Mesothelial cell of epicardium (in vitro differentiated cells): ENCODE measurements at regions not wholly inside any gene's neighbourhood (a gene's known extent, or its start where the extent isn't known, plus 50 kb on each side); places are given as distances from the start of the nearest gene placed in this dataset.

Experiments used
- DNase-seq, 2 experiments: peaks; one replicate each; pipeline ENCODE4 v3.0.0; 2021; ENCODE audit warnings: low spot score in 2 of 2; ENCODE audit not compliant: unreplicated experiment in 2 of 2
- H3K27ac Mint-ChIP-seq: 2 replicates; pipeline ENCODE4 v1.8.0; 2021; ENCODE audit warnings: mixed read lengths
- H3K27me3 Mint-ChIP-seq: 2 replicates; pipeline ENCODE4 v1.8.0; 2021; ENCODE audit warnings: low read depth, mixed read lengths
- H3K36me3 Mint-ChIP-seq: 2 replicates; pipeline ENCODE4 v1.8.0; 2021; ENCODE audit warnings: mixed read lengths
- H3K4me1 Mint-ChIP-seq: 2 replicates; pipeline ENCODE4 v1.8.0; 2021; ENCODE audit warnings: mixed read lengths
- H3K4me3 Mint-ChIP-seq: 2 replicates; pipeline ENCODE4 v1.8.0; 2021; ENCODE audit warnings: mild to moderate bottlenecking, moderate library complexity, mixed read lengths
- H3K9me3 Mint-ChIP-seq: 2 replicates; pipeline ENCODE4 v1.8.0; 2021; ENCODE audit warnings: mixed read lengths
- CTCF ChIP-seq: fragments of 200-600 bp; sonication (generic); IDR thresholded peaks from one replicate; pipeline ENCODE4 v1.5.0; 2021; ENCODE audit warnings: antibody characterized with exemption; ENCODE audit not compliant: unreplicated experiment

DNA sequence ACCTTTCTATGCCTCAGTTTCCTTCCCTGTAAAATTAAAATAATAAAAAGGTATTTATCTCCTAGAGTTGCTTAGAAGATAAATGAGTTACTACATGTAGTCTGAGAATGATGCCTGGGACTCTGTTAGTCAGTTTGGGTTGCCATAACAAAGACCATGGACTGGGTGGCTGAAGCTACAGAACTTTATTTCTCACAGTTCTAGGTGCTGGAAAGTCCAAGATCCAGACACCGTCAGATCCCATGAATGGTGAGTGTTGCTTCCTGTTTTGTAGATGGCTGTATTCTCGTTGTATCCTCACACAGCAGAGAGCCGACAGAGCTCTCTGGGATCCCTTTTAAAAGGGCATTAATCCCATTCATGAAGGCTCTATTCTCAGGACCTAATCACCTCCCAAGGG, 64.0 kb upstream of the LTA4H start:
- Mint-ChIP-seq H3K36me3 (no peaks in the 10 kb centered on the region), H3K9me3 (peaks cover 3% of the 10 kb centered on the region), H3K27ac (no peak overlapping the region), H3K27me3 (peaks cover 2% of the 10 kb centered on the region), H3K4me3 (no peak overlapping the region), H3K4me1 (peaks cover under 1% of the 10 kb centered on the region)
- no peak for DNase-seq
- no peak for TF ChIP-seq CTCF

DNA sequence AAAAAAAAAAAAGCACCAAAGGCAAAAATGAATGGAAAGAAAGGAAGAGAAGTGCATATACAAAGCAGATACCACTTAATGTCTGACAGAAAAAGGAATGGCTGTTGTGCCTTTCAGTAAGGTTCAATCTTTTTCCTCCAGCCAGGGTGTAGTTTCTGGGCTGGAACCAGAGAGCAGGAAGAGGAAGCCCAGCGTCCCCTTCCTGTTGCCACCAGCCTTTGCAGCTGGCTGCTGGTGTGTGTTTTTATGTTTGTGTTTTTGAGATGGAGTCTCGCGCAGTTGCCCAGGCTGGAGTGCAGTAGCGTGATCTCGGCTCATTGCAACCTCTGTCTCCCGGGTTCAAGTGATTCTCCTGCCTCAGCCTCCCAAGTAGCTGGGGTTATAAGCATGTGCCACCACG, 64.6 kb upstream of the LTA4H start:
- peaks cover 2% of the 10 kb centered on the region for H3K27me3 Mint-ChIP-seq
- H3K4me1 Mint-ChIP-seq: no peaks in the 10 kb centered on the region
- H3K4me3 Mint-ChIP-seq: no peak overlapping the region
- no peak overlapping the region for H3K27ac Mint-ChIP-seq
- TF ChIP-seq CTCF: no peak
- H3K36me3 Mint-ChIP-seq: no peaks in the 10 kb centered on the region
- DNase-seq: no peak
- H3K9me3 Mint-ChIP-seq: peaks cover 3% of the 10 kb centered on the region

DNA sequence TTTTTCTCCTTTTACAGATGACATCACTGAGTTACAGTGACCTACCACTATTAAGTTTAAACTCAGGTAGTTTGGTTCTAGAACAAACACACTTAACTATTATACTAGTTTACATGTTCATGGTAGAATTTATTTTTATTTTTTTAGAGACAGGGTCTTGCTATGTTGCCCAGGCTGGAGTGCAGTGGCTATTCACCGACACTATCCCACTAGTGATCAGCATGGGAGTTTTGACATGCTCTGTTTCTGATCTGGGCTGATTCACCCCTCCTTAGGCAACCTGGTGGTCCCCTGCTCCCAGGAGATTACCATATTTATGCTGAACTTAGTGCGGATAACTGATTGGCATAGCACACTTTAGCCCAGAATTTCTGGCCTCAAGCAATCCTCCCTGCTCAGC, 66.4 kb upstream of the LTA4H start:
- no peak for TF ChIP-seq CTCF
- H3K27ac Mint-ChIP-seq: no peak overlapping the region
- peaks cover 2% of the 10 kb centered on the region for H3K27me3 Mint-ChIP-seq
- DNase-seq: no peak
- peaks cover 3% of the 10 kb centered on the region for H3K9me3 Mint-ChIP-seq
- no peak overlapping the region for H3K4me3 Mint-ChIP-seq
- no peaks in the 10 kb centered on the region for H3K36me3 Mint-ChIP-seq
- H3K4me1 Mint-ChIP-seq: no peaks in the 10 kb centered on the region

GRCh38 chr12:96103067-96103644, 67.8 kb upstream of the LTA4H start:
- no peak overlapping the region for H3K4me3 Mint-ChIP-seq
- TF ChIP-seq CTCF: no peak
- H3K27me3 Mint-ChIP-seq: peaks cover 2% of the 10 kb centered on the region
- no peaks in the 10 kb centered on the region for H3K4me1 Mint-ChIP-seq
- H3K9me3 Mint-ChIP-seq: no peaks in the 10 kb centered on the region
- no peak for DNase-seq
- H3K27ac Mint-ChIP-seq: no peak overlapping the region
- H3K36me3 Mint-ChIP-seq: no peaks in the 10 kb centered on the region

DNA sequence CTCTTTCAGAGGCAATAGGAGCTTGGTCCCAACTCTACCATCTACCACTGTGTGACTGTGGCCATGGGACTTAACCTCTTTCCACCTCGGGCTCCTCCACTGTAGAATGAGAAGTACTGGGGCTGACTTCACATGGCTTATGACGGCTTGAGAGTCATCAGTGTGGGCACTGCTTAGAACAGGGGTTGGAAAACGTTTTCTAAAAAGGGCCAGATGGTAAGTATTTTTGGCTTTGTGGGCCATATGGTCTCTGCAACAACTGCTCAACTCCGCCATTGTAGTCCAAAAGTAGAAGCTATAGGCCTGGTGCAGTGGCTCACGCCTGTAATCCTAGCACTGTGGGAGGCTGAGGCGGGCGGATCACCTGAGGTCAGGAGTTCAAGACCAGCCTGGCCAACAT, 69.2 kb upstream of the LTA4H start:
- no peaks in the 10 kb centered on the region for H3K4me1 Mint-ChIP-seq
- peaks cover 2% of the 10 kb centered on the region for H3K27me3 Mint-ChIP-seq
- H3K36me3 Mint-ChIP-seq: no peaks in the 10 kb centered on the region
- H3K27ac Mint-ChIP-seq: no peak overlapping the region
- H3K9me3 Mint-ChIP-seq: no peaks in the 10 kb centered on the region
- H3K4me3 Mint-ChIP-seq: no peak overlapping the region
- DNase-seq: no peak
- TF ChIP-seq CTCF: no peak

DNA sequence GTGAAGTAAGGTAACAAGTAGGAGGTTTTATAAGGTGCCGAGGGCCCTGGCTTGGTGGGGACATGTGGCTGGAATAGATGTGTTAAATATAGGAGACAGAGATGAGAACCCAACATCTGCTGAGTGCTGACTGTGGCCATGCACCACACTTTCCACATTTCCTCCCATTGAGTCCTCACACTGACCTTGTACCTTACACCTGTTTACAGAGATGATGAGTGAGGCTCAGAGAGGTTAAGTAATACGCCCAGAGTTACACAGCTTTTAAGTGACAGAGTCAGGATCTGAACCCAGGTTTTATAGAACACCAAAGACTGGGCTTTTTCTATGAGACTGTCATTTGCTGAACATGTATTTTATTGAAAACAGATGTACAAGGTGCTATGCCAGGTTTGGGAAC, 70.8 kb upstream of the LTA4H start:
- Mint-ChIP-seq H3K4me3 (no peak overlapping the region), H3K27me3 (peaks cover 1% of the 10 kb centered on the region), H3K4me1 (no peaks in the 10 kb centered on the region), H3K36me3 (no peaks in the 10 kb centered on the region), H3K9me3 (no peaks in the 10 kb centered on the region), H3K27ac (no peak overlapping the region)
- TF ChIP-seq CTCF: no peak
- no peak for DNase-seq
